GM19240 (cell line): ENCODE measurements at regions not wholly inside any gene's neighbourhood (a gene's known extent, or its start where the extent isn't known, plus 50 kb on each side); places are given as distances from the start of the nearest gene placed in this dataset.
"Not testable (repeated sequence)": the region's sequence is repeated elsewhere in the genome, so short reads cannot be mapped to it uniquely, and the experiment has no call there.

Experiments used
- DNase-seq: peaks from one replicate; pipeline ENCODE4 v3.0.0; 2011; ENCODE audit warnings: low spot score; ENCODE audit not compliant: insufficient read length

GRCh38 chr5:89855417-89855816, 554.1 kb downstream of the CETN3 start:
- no peak for DNase-seq

DNA sequence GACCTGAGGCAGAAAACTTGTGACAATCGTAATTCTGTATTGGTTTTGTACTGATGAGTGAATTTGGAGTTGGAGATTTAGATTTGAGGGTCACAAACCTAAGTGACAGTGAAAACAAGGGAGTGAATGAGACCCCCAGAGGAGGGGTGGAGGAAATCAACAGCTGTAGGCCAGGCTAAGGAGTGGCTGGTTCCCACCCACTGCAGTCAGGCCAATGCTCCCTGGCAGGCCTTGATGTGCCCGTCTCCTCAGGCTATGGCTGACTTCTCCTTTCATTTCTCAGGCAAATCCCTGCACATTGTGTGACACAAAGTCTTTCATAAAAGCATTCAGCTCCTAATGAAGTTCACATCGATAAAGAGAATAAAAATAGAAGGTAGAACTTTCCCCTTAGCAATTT, 557.6 kb downstream of the CETN3 start:
- no peak for DNase-seq

DNA sequence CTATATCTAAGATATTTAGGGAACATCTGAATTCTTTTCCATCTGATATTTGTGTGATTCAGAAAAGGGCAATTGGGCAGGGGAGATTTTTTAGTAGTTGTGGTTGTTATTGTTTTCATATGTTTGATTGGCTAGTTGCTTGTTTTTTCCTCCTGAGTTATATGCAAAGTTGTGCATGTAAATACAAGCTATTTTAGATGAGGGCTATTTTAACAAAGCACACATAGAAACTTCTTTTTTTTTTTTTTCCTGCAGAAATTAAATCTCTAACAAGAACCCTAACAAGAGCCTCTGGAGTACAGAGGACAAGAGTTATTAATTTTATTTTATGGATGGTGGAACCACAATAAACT, 559.1 kb downstream of the CETN3 start:
- DNase-seq, result no peak

GRCh38 chr5:89849830-89850512, 559.6 kb downstream of the CETN3 start:
- no peak for DNase-seq

- no peak for DNase-seq
Measured at GRCh38 chr5:89847743-89848142, 561.8 kb downstream of the CETN3 start.

DNA sequence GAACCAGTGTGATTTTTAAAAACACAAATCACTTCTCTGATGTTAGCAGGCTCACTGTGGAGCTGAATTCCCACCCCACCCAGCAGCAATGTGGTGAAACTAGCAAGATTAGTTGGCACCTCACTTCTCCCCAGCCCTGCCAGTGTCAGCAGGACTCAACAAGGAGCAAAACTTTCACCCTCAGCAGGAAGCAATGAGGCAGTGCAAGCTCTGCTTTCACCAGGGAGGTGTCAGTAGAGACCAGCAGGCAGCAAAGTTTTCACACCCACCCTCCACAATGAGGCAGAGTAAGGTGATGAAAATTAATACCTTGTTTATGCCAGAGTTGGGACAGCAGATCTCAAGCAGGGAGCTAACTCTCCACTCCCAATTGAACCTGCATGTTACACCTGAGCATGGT, 565.0 kb downstream of the CETN3 start:
- no peak for DNase-seq

DNA sequence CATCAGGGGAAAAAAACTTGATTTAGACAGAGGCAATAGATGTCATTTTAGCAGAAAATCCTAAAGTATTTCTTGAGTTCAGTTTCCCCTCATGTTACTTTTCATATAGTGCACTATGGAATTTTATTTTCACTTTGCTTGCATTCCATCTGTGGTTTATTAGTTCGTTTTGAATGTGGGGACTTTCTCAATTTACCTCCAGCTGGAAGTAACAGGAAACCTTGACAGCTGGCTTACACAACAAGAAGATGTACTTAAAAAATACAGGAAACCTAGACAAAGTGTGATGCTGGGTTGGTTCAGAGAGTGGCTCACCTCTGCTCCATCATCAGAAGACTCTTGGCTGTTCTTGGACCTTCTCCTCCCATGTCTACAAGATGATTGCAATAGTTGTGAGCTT, 567.0 kb downstream of the CETN3 start:
- no peak for DNase-seq

DNA sequence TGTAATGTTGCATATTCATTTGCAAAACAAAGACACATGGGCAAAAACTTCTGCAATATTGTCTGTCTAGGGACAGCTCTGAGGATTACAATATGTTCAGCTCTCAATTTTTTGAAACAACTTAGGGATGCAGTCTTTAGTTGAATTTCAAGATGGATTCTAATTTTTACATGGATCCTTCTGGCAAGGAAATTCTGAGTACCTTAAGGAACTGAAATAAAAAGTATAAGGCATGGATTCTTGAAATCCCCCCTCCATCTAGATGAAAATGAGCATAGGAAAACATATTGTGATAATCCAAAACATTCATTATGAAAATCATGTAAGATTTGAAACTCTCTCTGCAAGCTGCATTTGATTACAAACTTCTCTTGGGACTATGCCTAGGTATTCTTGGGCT, 568.6 kb downstream of the CETN3 start:
- no peak for DNase-seq

GRCh38 chr5:89830691-89831090, 578.9 kb downstream of the CETN3 start:
- DNase-seq, result no peak

DNA sequence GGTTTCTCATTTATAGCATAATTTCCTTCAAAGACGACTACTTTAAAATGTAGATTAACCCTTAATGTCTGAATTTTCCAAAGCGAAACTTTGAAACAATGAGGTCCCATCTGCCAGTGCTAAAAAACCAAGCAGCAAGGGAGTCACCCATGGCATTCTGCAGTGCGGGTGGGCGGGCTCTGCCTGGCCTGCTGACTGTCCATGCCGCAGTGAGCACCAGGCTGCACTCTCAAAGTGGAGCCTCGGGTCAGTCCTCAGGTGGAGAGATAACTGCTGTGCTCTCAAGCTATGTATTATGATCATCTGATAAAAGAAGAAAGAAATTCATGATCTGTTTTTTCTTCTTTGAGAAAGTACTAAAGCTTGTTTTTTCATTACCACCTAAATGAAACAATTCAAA, 581.6 kb downstream of the CETN3 start:
- DNase-seq, result no peak

DNA sequence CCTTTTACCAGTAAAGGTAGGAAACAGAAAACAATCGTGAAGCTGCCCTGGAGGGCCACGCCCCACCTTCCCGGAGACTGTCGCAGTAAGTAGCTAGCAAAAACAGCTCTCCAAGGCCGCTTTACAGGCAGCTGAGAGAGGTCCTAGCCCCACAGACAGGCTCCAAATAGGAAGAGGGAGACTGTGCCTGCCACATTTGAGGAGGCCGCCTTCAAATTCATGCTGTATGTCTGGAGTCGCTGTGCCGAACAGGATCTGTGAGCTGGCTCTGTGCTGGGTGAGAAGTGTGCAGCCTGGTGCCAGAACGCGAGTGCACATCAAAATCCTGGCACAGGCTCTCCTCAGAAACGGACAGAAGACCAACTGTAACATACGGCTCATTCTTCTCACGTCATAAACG, 582.2 kb downstream of the CETN3 start:
- DNase-seq, result no peak

- no peak for DNase-seq
Measured at GRCh38 chr5:89826938-89827337, 582.6 kb downstream of the CETN3 start.

GRCh38 chr5:89823046-89823445, 586.5 kb downstream of the CETN3 start:
- DNase-seq, result no peak

GRCh38 chr5:89817841-89818240, 591.7 kb downstream of the CETN3 start:
- no peak for DNase-seq

- no peak for DNase-seq
Measured at GRCh38 chr5:89816038-89816437, 593.5 kb downstream of the CETN3 start.

DNA sequence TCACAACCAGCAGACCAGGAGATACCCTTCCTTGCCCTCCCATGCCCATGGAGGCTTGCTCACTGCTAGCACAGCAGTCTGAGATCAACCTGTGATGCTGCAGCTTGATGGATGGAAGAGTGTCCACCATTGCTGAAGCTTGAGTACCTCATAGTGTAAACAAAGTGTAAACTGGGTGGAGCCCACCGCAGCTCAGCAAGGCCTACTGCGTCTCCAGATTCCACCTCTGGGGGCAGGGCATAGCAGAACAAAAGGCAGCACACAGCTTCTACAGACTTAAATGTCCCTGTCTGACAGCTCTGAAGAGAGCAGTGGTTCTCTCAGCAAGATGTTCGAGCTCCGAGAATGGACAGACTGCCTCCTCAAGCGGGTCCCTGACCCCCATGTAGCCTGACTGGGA, 608.8 kb downstream of the CETN3 start:
- DNase-seq, result not testable (repeated sequence)

DNA sequence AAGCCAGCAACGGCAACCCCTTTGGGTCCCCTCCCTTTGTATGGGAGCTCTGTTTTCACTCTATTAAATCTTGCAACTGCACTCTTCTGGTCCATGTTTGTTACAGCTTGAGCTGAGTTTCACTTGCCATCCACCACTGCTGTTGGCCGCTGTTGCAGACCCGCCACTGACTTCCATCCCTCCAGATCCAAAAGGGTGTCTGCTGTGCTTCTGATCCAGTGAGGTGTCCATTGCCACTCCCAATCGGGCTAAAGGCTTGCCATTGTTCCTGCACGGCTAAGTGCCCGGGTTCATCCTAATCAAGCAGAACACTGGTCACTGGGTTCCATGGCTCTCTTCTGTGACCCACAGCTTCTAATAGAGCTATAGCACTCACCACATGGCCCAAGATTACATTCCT, 615.1 kb downstream of the CETN3 start:
- not testable (repeated sequence) for DNase-seq

DNA sequence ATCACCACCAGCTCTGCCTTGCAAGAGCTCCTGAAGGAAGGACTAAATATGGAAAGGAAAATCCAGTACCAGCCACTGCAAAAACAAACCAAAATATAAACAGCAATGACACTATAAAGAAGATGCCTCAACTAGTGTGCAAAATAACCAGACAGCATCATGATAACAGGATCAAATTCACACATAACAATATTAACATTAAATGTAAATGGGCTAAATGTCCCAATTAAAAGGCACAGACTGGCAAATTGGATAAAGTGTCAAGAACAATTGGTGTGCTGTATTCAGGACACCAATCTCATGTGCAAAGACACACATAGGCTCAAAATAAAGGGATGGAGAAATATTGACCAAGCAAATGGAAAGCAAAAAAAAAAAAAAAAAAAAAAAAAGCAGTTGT, 629.8 kb downstream of the CETN3 start:
- DNase-seq, result not testable (repeated sequence)

DNA sequence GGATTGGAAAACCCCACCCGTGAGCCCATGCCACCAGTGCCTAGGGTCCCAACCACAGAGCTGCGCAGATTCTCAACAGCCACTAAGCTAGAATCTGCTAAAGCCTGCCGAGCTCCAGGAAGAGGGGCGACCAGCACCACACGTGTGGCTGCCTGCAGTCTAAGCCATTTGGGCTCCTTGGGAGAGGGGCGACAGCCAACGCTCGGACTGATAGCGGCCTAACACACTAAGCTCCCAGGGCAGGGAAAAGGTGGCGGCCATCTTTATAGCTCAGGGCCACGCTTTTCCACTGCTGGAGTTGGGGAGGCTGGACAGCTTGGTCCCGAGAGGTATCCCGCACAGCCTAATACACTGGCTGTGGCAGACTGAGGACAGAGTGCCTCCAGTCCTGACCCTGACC, 631.8 kb downstream of the CETN3 start:
- DNase-seq, result no peak

- DNase-seq, result no peak
Measured at GRCh38 chr5:89769975-89770374, 639.6 kb downstream of the CETN3 start.

DNA sequence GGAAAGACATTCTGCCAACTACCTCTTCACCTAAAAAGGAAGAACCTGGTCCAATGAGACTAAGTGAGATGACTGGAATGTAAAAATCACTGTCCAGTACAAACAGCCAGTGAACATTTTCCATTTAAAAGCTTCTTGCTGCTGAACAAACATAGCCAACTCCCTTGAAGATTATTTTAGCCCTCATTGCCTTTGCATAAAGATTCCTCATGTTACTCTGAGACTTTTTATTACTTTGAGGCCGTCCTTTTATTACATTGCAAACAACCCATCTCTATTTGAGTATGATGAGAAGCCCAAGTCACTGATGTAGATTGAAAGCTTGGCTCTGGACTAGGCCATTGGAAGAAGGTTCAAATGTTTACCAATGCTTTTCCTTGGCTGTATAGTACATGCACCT, 649.8 kb downstream of the CETN3 start:
- no peak for DNase-seq

GRCh38 chr5:89758146-89758545, 651.4 kb downstream of the CETN3 start:
- no peak for DNase-seq

GRCh38 chr5:89756955-89757354, 652.6 kb downstream of the CETN3 start:
- no peak for DNase-seq

GRCh38 chr5:89755024-89755423, 654.5 kb downstream of the CETN3 start:
- no peak for DNase-seq
